GM13976 (cell line): ENCODE measurements at regions not wholly inside any gene's neighbourhood (a gene's known extent, or its start where the extent isn't known, plus 50 kb on each side); places are given as distances from the start of the nearest gene placed in this dataset.

Experiments used
- DNase-seq: peaks from one replicate; pipeline ENCODE4 v3.0.0; 2012; ENCODE audit warnings: low spot score
- CTCF ChIP-seq: IDR thresholded peaks from 2 replicates; pipeline ENCODE4 v1.5.1; 2012; ENCODE audit warnings: borderline replicate concordance, mild to moderate bottlenecking; ENCODE audit not compliant: insufficient read depth; ENCODE audit errors: extremely low read depth, missing control alignments, control extremely low read depth
- in situ Hi-C: fragments of 300-500 bp; cut with MboI; formaldehyde crosslinking; loops from one replicate; pipeline ENCODE4 v1.12.0; 2022; ENCODE audit warnings: low sequenced_read_pairs, mixed read lengths, inconsistent platforms; ENCODE audit not compliant: unreplicated experiment

DNA sequence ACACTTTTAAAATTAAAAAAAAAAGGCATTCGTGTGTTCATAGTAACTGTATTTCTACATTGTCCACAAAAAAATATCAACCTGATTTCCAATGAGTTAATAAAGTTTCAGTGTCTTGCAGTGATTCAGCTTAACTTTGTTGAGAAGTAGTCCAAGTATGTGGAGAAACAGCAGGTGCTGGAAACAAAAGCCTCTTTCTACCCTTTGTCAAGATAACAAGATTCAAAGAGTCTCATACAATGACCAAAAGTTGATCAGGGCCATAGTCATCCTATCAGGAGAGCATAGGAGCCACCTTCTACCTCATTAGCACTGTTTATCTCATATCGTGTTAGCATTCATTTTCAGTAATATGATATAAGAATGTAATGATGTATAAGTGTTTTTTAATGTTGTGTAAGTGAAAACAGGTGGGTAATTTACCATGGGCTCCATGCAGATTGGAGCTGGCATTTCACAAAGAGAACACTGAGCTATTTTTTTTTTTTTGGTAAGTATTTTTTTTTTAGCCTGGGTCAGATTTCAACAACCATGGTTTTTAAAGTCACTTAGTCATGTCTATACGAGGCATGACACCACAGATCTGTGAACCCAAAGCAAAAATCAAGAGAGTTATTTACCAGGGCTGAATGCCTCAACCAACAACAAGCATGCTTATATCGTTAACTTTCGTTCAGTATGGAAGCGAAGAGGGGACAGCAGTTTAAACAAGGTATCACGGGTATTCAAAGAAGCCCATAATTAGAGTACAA, 165.0 kb upstream of the ZNF521 start:
- DNase-seq: no peak

GRCh38 chr18:25516121-25516520, 164.2 kb upstream of the ZNF521 start:
- in situ Hi-C loops: no loop called here
- no peak for TF ChIP-seq CTCF
- DNase-seq: no peak

More for the DNA sequence above, 165.0 kb upstream of the ZNF521 start:
- in situ Hi-C loops: no loop called here
- no peak for TF ChIP-seq CTCF

GRCh38 chr18:25510096-25510495, 158.1 kb upstream of the ZNF521 start:
- DNase-seq: no peak
- no peak for TF ChIP-seq CTCF
- in situ Hi-C loops: no loop called here

- in situ Hi-C loops: no loop called here
- no peak for TF ChIP-seq CTCF
- no peak for DNase-seq
Observed at GRCh38 chr18:25503567-25504081, 151.7 kb upstream of the ZNF521 start.

DNA sequence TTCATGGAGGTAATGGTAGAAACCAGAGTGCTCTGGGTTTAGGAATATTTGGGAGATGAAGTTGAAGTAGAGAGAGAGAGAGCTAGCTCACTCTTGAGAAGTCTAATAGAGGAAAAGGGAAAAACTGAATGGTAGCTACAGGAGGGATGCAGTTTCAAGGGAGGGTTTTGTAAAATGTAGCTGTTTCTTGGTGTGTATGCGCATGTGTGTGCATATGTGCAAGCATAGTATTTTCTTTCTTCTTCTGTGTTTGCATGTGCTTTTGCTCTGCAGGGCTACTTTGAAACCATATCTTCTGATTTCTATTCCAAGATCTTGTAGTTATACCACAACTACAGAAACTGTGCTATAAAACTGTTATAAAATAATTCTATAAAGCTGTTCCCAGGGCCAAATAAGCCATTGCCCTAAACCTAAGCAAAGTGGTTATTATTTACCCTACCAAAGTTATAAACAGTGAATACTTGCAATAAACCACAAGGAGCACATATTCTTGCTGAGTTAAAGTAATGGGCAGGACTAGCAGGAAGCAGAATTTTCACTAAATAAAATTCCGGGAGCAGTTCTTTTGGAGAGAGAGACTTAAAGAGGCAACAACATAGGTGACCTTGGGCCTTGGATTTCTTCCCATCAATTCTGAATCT, 145.3 kb upstream of the ZNF521 start:
- TF ChIP-seq CTCF: no peak
- in situ Hi-C loops: no loop called here
- no peak for DNase-seq

- DNase-seq: no peak
- TF ChIP-seq CTCF: no peak
- in situ Hi-C loops: no loop called here
Observed at GRCh38 chr18:25496544-25496943, 144.6 kb upstream of the ZNF521 start.
